C4-2B (cell line): ENCODE measurements at regions not wholly inside any gene's neighbourhood (a gene's known extent, or its start where the extent isn't known, plus 50 kb on each side); places are given as distances from the start of the nearest gene placed in this dataset.

Source experiments
- ZFX ChIP-seq: fragments of 450-650 bp; IDR thresholded peaks from 2 replicates; pipeline ENCODE4 v1.6.1; 2017
- TF ChIP-seq, protein P1 (sequence below): fragments of 450-650 bp; conservative IDR thresholded peaks from 2 replicates; pipeline ENCODE4 v1.5.1; 2017; ENCODE audit warnings: mild to moderate bottlenecking

DNA sequence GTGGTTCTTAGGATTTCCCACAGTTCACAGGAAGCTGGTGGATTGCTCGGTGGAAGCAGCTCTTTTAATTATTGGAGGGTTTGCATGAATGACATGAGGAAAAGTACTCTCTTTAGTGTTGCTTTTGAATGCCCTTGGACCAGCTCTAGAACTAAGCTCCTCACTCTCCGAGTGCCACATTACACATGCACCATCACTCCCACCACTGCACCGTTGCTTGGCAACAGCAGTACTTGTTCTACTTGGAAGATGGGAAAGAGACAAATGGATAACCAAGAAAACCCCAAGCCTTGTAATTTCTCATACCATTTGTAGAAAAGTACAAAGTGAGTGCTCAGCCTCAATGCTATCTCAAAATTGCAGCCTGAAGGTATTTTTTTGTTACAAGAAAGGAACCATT lies 620.2 kb upstream of the BOD1L1 start:
- TF ChIP-seq, protein P1, sequence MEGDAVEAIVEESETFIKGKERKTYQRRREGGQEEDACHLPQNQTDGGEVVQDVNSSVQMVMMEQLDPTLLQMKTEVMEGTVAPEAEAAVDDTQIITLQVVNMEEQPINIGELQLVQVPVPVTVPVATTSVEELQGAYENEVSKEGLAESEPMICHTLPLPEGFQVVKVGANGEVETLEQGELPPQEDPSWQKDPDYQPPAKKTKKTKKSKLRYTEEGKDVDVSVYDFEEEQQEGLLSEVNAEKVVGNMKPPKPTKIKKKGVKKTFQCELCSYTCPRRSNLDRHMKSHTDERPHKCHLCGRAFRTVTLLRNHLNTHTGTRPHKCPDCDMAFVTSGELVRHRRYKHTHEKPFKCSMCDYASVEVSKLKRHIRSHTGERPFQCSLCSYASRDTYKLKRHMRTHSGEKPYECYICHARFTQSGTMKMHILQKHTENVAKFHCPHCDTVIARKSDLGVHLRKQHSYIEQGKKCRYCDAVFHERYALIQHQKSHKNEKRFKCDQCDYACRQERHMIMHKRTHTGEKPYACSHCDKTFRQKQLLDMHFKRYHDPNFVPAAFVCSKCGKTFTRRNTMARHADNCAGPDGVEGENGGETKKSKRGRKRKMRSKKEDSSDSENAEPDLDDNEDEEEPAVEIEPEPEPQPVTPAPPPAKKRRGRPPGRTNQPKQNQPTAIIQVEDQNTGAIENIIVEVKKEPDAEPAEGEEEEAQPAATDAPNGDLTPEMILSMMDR = no peak
- TF ChIP-seq ZFX = no peak
